Transverse colon (tissue), 4 donors: ENCODE measurements at regions not wholly inside any gene's neighbourhood (a gene's known extent, or its start where the extent isn't known, plus 50 kb on each side); places are given as distances from the start of the nearest gene placed in this dataset.

Experiments
- DNase-seq: peaks from one replicate; pipeline ENCODE4 v3.0.0-alpha.2; 2019
- H3K27ac ChIP-seq, 4 donors: fragments of 200-600 bp; sonication (generic); 2 replicates each; pipeline ENCODE4 v1.5.1; 2016 to 2018; ENCODE audit warnings: inconsistent platforms in 4 of 4
- H3K27me3 ChIP-seq: fragments of 200-600 bp; sonication (generic); 2 replicates; pipeline ENCODE4 v1.5.1; 2017; ENCODE audit warnings: inconsistent platforms
- H3K36me3 ChIP-seq, 4 donors: fragments of 200-600 bp; sonication (generic); 2 replicates each; pipeline ENCODE4 v1.5.1; 2017 to 2019; ENCODE audit warnings: inconsistent platforms in 4 of 4
- H3K4me1 ChIP-seq, 4 donors: fragments of 200-600 bp; sonication (generic); 2 replicates each; pipeline ENCODE4 v1.5.1; 2017 to 2020; ENCODE audit warnings: inconsistent platforms in 4 of 4
- H3K4me3 ChIP-seq, 4 donors: fragments of 200-600 bp; sonication (generic); 1 replicate in 1 of 4; 2 replicates in 3 of 4; pipeline versions ENCODE4 v1.5.1 to v1.6.1; 2017 to 2019; ENCODE audit warnings: inconsistent platforms in 4 of 4
- H3K9me3 ChIP-seq, 2 donors: fragments of 200-600 bp; sonication (generic); 2 replicates each; pipeline ENCODE4 v1.5.1; 2017 to 2019; ENCODE audit warnings: inconsistent platforms in 2 of 2
- CTCF ChIP-seq, 5 experiments: fragments of 200-600 bp in 3 of 5; fragments of 450-650 bp in 2 of 5; sonication (generic) in 3 of 5; IDR thresholded peaks; 1 replicate in 2 of 5; 2 replicates in 3 of 5; pipeline ENCODE4 v1.5.1; 2016 to 2017; ENCODE audit warnings: antibody characterized with exemption in 5 of 5, inconsistent platforms in 3 of 5, mild to moderate bottlenecking in 2 of 5, moderate library complexity in 1 of 5
- EP300 ChIP-seq: sonication (generic); formaldehyde crosslinking; IDR thresholded peaks from one replicate; pipeline ENCODE4 v1.6.1; 2017; ENCODE audit warnings: antibody characterized with exemption, low read depth
- POLR2A ChIP-seq: fragments of 450-650 bp; IDR thresholded peaks from one replicate; pipeline ENCODE4 v1.6.1; 2016; ENCODE audit warnings: antibody characterized with exemption, mild to moderate bottlenecking, moderate library complexity
- POLR2AphosphoS5 ChIP-seq, 3 donors: sonication (generic); formaldehyde crosslinking; IDR thresholded peaks; one replicate each; pipeline ENCODE4 v1.6.1; 2016; ENCODE audit warnings: antibody characterized with exemption in 3 of 3
- WGBS, 2 donors: methylation state at CpG; one replicate each; pipeline ENCODE4 v1.1.5; 2018; ENCODE audit warnings: low coverage in 1 of 2; 5-methylcytosine and 5-hydroxymethylcytosine counted together
- in situ Hi-C, 4 donors: fragments of 200-750 bp; cut with MboI; loops; one replicate each; pipeline versions ENCODE4 v1.15.0 to v1.15.1; 2017; ENCODE audit warnings: low sequenced_read_pairs in 3 of 4, low pct_ligation_motif_present in 1 of 4, low pct_unique_long_range_greater_than_20kb in 1 of 4
- intact Hi-C: fragments of 100-400 bp; cut with DNase I; formaldehyde crosslinking; loops from one replicate; pipeline ENCODE4 v1.15.1; 2023; ENCODE audit warnings: low total_unique reads

DNA sequence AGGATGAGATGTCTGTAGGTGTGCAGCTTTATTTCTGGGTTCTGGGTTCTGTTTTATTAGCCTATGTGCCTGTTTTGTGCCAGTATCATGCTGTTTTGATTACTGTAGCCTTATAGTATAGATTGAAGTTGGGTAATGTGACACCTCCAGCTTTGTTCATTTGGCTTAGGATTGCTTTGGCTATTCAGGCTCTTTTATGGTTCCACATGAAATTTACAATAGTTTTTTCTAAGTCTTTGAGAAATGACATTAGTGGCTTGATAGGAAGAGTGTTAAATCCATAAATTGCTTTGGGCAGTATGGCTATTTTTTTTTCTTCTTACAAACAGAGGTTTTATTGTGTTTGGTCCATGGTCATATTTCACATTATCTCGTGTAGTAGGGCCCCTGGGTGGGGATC lies 285.8 kb upstream of the GADL1 start:
- Histone ChIP-seq H3K9me3 (no peaks in the 10 kb centered on the region), H3K36me3 (no peaks in the 10 kb centered on the region), H3K4me1 (peaks cover 0 to 32% (median 8%) of the 10 kb centered on the region in 4 donors), H3K4me3 (no peak overlapping the region), H3K27me3 (no peaks in the 10 kb centered on the region), H3K27ac (no peak overlapping the region)
- intact Hi-C loops (no loop called here), in situ Hi-C loops (no loop called here)
- TF ChIP-seq EP300 (no peak), CTCF (IDR thresholded peaks at IDR 0.05) (no peak), POLR2A (no peak), POLR2AphosphoS5 (IDR thresholded peaks at IDR 0.05) (no peak)
- no peak for DNase-seq
- 40% methylated on average over 1 of the region's 1 CpG; no CpG with 5 or more reads in 1 of the 2 donors for WGBS, 2 donors

GRCh38 chr3:31181661-31182060 lies 287.2 kb upstream of the GADL1 start:
- 88% methylated on average over 16 of the region's 16 CpGs; no CpG with 5 or more reads in 1 of the 2 donors for WGBS, 2 donors
- no peak for DNase-seq

GRCh38 chr3:31182661-31183060 lies 288.2 kb upstream of the GADL1 start:
- Histone ChIP-seq H3K27me3 (no peaks in the 10 kb centered on the region), H3K36me3 (no peaks in the 10 kb centered on the region), H3K9me3 (no peaks in the 10 kb centered on the region), H3K4me3 (no peak overlapping the region), H3K27ac (no peak overlapping the region), H3K4me1 (peaks cover 0 to 41% (median 9%) of the 10 kb centered on the region in 4 donors)
- intact Hi-C loops (no loop called here), in situ Hi-C loops (no loop called here)
- no peak for TF ChIP-seq CTCF (IDR thresholded peaks at IDR 0.05)
- TF ChIP-seq EP300, result no peak
- no peak for TF ChIP-seq POLR2A
- TF ChIP-seq POLR2AphosphoS5 (IDR thresholded peaks at IDR 0.05), result no peak
- whole genome bisulfite sequencing, 2 donors, result 70 to 71% methylated on average over 1 of the region's 1 CpG
- no peak for DNase-seq

More at GRCh38 chr3:31181661-31182060, 287.2 kb upstream of the GADL1 start:
- no peak overlapping the region for H3K27ac ChIP-seq
- peaks cover 0 to 34% (median 9%) of the 10 kb centered on the region in 4 donors for H3K4me1 ChIP-seq
- H3K9me3 ChIP-seq, result no peaks in the 10 kb centered on the region
- H3K27me3 ChIP-seq, result no peaks in the 10 kb centered on the region
- no peak for TF ChIP-seq POLR2AphosphoS5 (IDR thresholded peaks at IDR 0.05)
- no peak for TF ChIP-seq POLR2A
- TF ChIP-seq EP300, result no peak
- TF ChIP-seq CTCF (IDR thresholded peaks at IDR 0.05), result no peak
- H3K36me3 ChIP-seq, result no peaks in the 10 kb centered on the region
- in situ Hi-C loops, result no loop called here
- intact Hi-C loops, result no loop called here
- H3K4me3 ChIP-seq, result no peak overlapping the region

GRCh38 chr3:31184261-31185061 lies 290.0 kb upstream of the GADL1 start:
- H3K36me3 ChIP-seq, result no peaks in the 10 kb centered on the region
- no peaks in the 10 kb centered on the region for H3K9me3 ChIP-seq
- H3K27me3 ChIP-seq, result no peaks in the 10 kb centered on the region
- no peak overlapping the region for H3K27ac ChIP-seq
- intact Hi-C loops, result no loop called here
- H3K4me1 ChIP-seq, result peaks cover 0 to 50% (median 6%) of the 10 kb centered on the region in 4 donors
- H3K4me3 ChIP-seq, result no peak overlapping the region
- in situ Hi-C loops, result no loop called here
- no peak for TF ChIP-seq POLR2AphosphoS5 (IDR thresholded peaks at IDR 0.05)
- TF ChIP-seq CTCF (IDR thresholded peaks at IDR 0.05), result no peak
- TF ChIP-seq EP300, result no peak
- no peak for TF ChIP-seq POLR2A
- DNase-seq, result no peak
- WGBS, 2 donors, result 44 to 57% methylated on average over 1 to 3 of the region's 3 CpGs
